ENCODE measurements at regions not wholly inside any gene's neighbourhood (a gene's known extent, or its start where the extent isn't known, plus 50 kb on each side); places are given as distances from the start of the nearest gene placed in this dataset.
"Not testable (repeated sequence)": the region's sequence is repeated elsewhere in the genome, so short reads cannot be mapped to it uniquely, and the experiment has no call there.

- peak overlapping the region; percentile 17 to 50; a peak in 3 of 4 replicates for H3K4me3 ChIP-seq (ENCODE audit: low read depth in 2 of 2, low read length in 2 of 2)
These were observed 111.3 kb upstream of the LNX1 start for GRCh38 chr4:53702334-53703266.

GRCh38 chr4:53701260-53701659, 110.0 kb upstream of the LNX1 start:
- CTCF ChIA-PET; BruUV-seq (replicated peaks); H3K9me3 ChIP-seq (ENCODE audit: control insufficient read depth, insufficient read depth, low read depth, low read length); POLR2A ChIA-PET; H3K36me3 ChIP-seq (ENCODE audit: control insufficient read depth, insufficient read depth, low read length); DNase-seq (ENCODE audit: low read depth, low spot score); H3K4me3 ChIP-seq (ENCODE audit: low read depth in 2 of 2, low read length in 2 of 2); H3K27me3 ChIP-seq (ENCODE audit: control insufficient read depth, insufficient read depth, low read length); H3K27ac ChIP-seq (ENCODE audit: low read length); H3K4me1 ChIP-seq (ENCODE audit: control insufficient read depth, insufficient read depth, low read length); ATAC-seq; intact Hi-C loops (cut with micrococcal nuclease; ENCODE audit: unreplicated experiment); in situ Hi-C loops (cut with HindIII; ENCODE audit: low pct_unique_long_range_greater_than_20kb, low sequenced_read_pairs): not testable (repeated sequence)

More at GRCh38 chr4:53702334-53703266, 111.3 kb upstream of the LNX1 start:
- no peaks in the 10 kb centered on the region for H3K36me3 ChIP-seq (ENCODE audit: control insufficient read depth, insufficient read depth, low read length)
- H3K9me3 ChIP-seq (ENCODE audit: control insufficient read depth, insufficient read depth, low read depth, low read length) = no peaks in the 10 kb centered on the region
- no peaks in the 10 kb centered on the region; the same call in none of the 2 replicates for H3K4me1 ChIP-seq (ENCODE audit: control insufficient read depth, insufficient read depth, low read length)
- CTCF ChIA-PET = no interaction called here
- in situ Hi-C loops (cut with HindIII; ENCODE audit: low pct_unique_long_range_greater_than_20kb, low sequenced_read_pairs) = no loop called here
- H3K27ac ChIP-seq (ENCODE audit: low read length) = no peak overlapping the region
- peak; percentile 90 for ATAC-seq
- DNase-seq (ENCODE audit: low read depth, low spot score) = no peak
- intact Hi-C loops (cut with micrococcal nuclease; ENCODE audit: unreplicated experiment) = no loop called here
- POLR2A ChIA-PET = no interaction called here
- BruUV-seq (replicated peaks) = no TSS peak
- TF ChIP-seq, protein P1, sequence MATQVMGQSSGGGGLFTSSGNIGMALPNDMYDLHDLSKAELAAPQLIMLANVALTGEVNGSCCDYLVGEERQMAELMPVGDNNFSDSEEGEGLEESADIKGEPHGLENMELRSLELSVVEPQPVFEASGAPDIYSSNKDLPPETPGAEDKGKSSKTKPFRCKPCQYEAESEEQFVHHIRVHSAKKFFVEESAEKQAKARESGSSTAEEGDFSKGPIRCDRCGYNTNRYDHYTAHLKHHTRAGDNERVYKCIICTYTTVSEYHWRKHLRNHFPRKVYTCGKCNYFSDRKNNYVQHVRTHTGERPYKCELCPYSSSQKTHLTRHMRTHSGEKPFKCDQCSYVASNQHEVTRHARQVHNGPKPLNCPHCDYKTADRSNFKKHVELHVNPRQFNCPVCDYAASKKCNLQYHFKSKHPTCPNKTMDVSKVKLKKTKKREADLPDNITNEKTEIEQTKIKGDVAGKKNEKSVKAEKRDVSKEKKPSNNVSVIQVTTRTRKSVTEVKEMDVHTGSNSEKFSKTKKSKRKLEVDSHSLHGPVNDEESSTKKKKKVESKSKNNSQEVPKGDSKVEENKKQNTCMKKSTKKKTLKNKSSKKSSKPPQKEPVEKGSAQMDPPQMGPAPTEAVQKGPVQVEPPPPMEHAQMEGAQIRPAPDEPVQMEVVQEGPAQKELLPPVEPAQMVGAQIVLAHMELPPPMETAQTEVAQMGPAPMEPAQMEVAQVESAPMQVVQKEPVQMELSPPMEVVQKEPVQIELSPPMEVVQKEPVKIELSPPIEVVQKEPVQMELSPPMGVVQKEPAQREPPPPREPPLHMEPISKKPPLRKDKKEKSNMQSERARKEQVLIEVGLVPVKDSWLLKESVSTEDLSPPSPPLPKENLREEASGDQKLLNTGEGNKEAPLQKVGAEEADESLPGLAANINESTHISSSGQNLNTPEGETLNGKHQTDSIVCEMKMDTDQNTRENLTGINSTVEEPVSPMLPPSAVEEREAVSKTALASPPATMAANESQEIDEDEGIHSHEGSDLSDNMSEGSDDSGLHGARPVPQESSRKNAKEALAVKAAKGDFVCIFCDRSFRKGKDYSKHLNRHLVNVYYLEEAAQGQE (IDR thresholded peaks at IDR 0.05; ENCODE audit: insufficient read depth in 1 of 2, low read depth in 2 of 2, low read length in 1 of 2) = no peak
- no peak for TF ChIP-seq SIN3A (IDR thresholded peaks at IDR 0.05; ENCODE audit: borderline replicate concordance, insufficient read depth, low read depth, low read length)
- TF ChIP-seq POLR2AphosphoS5 (IDR thresholded peaks at IDR 0.05; ENCODE audit: low read depth, low read length) = no peak
- TF ChIP-seq TCF7L2 (IDR thresholded peaks at IDR 0.05; ENCODE audit: low read depth, low read length) = no peak
- TF ChIP-seq CTCF (IDR thresholded peaks at IDR 0.05) = no peak; the same call in 1 of the 2 replicates
- H3K27me3 ChIP-seq (ENCODE audit: control insufficient read depth, insufficient read depth, low read length) = no peaks in the 10 kb centered on the region

DNA sequence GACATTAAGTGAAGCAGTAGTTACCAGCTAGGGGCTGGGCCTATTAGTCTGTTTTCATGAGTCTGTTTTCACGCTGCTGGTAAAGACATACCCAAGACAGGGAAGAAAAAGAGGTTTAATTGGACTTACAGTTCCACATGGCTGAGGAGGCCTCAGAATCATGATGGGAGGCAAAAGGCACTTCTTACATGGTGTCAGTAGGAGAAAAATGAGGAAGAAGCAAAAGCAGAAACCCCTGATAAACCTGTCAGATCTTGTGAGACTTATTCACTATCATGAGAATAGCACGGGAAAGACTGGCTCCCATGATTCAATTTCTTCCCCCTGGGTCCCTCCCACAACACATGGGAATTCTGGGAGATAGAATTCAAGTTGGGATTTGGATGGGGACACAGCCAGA, 108.0 kb upstream of the LNX1 start:
- CTCF ChIA-PET = not testable (repeated sequence)

More for the DNA sequence above, 108.0 kb upstream of the LNX1 start:
- H3K27me3 ChIP-seq (ENCODE audit: control insufficient read depth, insufficient read depth, low read length); H3K4me3 ChIP-seq (ENCODE audit: low read depth in 2 of 2, low read length in 2 of 2); H3K27ac ChIP-seq (ENCODE audit: low read length); H3K9me3 ChIP-seq (ENCODE audit: control insufficient read depth, insufficient read depth, low read depth, low read length); BruUV-seq (replicated peaks); POLR2A ChIA-PET; DNase-seq (ENCODE audit: low read depth, low spot score); ATAC-seq; in situ Hi-C loops (cut with HindIII; ENCODE audit: low pct_unique_long_range_greater_than_20kb, low sequenced_read_pairs); H3K4me1 ChIP-seq (ENCODE audit: control insufficient read depth, insufficient read depth, low read length); H3K36me3 ChIP-seq (ENCODE audit: control insufficient read depth, insufficient read depth, low read length); intact Hi-C loops (cut with micrococcal nuclease; ENCODE audit: unreplicated experiment): not testable (repeated sequence)

Data from Panc1 (cell line).